ENCODE measurements at regions not wholly inside any gene's neighbourhood (a gene's known extent, or its start where the extent isn't known, plus 50 kb on each side); places are given as distances from the start of the nearest gene placed in this dataset.

DNA sequence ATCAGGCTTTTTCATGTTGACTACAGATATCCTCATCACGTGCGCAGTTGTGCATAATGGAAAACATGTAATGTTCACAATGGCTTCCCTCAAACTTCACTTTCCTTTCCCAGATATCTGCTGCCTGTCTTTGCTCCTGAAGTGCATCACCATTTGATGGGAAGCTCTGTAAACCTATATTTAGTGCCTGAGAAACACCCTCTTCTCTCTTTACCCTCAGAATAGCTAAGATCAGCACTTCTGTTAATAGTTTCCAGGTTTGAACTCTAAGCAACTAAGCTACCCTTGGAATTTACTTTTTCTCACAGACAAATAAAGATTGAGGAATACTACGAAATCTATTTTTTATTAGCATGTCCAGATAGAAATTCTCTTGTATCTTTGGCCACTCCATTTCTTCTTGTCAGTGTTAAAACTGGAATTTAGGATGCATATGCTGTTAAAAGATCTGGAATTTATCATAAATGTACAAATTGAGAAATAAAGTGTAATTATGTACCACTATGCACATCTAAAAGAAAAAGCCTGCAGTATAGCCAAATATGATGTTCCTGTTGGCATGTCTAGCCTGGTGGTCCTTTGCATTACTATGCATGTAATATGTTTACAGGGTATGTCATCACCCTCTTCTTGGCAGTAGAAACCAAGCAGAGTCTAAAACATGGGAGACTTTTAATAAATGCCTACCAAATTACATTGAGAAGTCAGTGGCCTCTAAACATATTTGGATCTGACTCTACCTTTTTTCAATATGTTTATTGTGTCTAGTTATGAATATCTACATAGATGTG, 278.7 kb downstream of the FIGN start:
- DNase-seq = no peak

DNA sequence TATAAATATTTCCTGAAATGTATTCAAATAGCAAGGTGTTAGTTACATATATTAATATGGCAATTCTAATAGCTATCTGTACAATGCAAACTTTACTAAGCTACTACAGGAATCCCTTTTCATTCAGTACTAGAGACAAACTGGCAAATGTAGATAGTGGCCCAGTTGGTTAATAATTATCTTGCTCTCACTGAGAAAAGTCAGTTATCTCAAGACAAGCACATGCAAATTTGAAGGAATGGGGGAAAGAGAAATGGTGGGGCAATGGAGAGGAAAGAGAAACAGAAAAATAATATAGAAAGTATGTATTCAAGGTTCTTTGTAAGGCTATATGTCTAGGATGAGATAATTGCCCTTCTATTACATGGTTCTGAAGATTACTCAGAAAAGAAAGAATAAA, 280.0 kb downstream of the FIGN start:
- DNase-seq = no peak

GRCh38 chr2:163453920-163454319, 281.9 kb downstream of the FIGN start:
- DNase-seq = no peak

GRCh38 chr2:163441603-163442002, 294.2 kb downstream of the FIGN start:
- no peak for DNase-seq

GRCh38 chr2:163436963-163437362, 298.8 kb downstream of the FIGN start:
- no peak for DNase-seq

GRCh38 chr2:163428187-163428586, 307.6 kb downstream of the FIGN start:
- no peak for DNase-seq

DNA sequence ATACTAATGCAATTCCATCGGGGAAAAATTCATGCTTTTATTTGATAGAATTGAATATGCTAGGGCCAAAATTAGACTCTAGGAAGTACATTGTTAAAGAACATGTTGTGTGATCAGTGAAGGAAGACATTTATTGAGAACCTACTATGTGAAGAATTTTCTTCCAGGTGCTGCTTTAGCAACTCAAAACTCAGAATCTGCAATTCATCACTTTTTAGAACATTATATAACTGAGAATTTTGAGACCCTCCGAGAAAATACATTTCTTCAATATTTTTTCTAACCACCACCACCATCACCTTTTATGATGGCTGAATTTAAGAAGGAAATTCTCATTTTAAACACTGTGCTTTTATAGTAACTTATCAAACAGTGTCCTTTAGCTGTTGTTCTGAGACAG, 315.2 kb downstream of the FIGN start:
- no peak for DNase-seq

DNA sequence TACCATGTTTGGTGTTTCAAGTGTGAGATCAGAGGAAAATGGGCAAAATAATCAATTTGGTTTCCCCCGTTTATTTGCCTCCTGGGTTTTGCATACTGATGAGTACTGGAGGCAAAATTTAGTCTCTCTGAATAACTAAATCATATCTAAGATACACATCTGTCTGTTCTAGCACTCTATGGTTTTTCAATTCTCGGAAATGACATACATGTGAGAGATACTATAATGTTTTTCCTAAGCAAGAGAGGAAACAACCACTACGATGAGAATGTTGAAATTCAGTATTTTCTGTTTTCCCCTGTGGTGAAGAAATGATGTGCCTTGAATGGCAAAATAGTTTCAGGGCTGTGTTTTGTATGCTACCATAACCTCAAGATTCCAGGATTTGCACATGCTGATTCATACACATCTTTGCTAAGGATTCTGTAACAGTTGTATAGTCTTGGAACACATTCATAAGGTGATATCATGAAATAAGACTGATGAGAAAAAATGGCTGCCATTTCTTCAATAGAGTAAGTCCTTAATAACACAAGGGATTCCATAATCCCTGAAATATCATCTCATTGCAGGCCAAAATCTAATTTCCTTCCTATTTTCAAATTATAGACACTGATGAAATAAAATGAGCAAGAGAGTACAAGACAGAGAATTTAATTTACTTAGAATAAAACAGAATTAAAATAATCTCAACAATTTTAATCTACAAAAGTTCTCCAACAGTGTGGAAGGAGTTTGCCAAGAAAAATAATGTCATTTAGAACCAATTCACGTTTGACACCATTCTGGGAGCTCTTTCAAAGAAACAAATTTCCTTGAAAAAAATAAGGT, 316.6 kb downstream of the FIGN start:
- DNase-seq = no peak

DNA sequence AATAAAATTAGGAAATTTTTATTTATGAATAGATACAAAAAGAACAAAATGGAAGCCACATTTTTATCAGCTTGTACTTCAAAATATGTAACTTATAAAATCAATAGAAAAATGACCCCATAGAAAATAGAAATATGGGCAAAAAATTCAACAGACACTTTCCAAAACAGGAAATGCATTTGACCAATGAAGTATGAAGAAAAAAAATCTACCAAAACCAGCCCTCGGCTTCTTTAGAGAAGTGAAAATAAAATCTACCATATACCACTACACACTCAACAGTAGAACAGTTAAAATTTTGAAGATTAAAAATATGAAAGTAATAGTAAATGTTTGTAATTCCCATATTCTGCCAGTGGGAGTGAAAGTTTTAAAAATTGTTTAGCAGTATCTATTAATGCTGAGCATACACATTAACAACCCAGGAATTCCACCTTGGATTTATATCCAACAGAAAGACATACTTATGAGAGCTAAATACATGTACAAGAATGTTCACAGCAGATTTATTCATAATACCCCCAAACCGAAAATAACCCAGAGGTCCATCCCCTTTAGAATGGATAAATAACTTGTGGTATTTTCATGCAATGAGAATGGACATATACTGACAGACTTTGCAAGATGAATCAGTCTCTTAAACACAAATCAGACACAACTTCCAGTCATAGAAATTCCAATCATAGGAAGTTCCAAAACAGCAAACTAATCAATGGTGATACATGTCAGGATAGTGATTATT, 318.0 kb downstream of the FIGN start:
- DNase-seq = no peak

- no peak for DNase-seq
Observed at GRCh38 chr2:163414121-163414520, 321.7 kb downstream of the FIGN start.

- no peak for DNase-seq
Observed at GRCh38 chr2:163407296-163407695, 328.5 kb downstream of the FIGN start.

- no peak for DNase-seq
Observed at GRCh38 chr2:163405298-163405697, 330.5 kb downstream of the FIGN start.

DNA sequence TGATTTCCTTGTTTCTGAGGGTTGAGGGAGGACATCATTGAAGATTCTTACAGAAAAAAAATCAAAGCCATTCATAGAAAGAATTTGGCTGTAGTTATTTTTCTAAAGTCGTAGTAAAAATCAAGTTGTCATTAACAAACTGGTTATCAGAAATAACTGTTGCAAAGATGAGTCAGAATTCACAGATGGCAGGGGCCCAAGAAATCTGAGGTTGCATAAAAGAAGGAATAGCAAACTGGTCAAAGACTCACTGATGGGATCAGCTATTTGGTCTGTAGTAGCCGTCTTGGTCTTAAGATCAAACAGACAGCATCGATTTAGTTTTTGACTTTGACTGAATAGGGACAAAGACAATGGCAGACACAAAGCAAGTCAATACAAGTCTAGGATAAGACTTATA, 334.3 kb downstream of the FIGN start:
- DNase-seq = no peak

- no peak for DNase-seq
Observed at GRCh38 chr2:163397451-163397850, 338.4 kb downstream of the FIGN start.

- DNase-seq = no peak
Observed at GRCh38 chr2:163395602-163396001, 340.2 kb downstream of the FIGN start.

DNA sequence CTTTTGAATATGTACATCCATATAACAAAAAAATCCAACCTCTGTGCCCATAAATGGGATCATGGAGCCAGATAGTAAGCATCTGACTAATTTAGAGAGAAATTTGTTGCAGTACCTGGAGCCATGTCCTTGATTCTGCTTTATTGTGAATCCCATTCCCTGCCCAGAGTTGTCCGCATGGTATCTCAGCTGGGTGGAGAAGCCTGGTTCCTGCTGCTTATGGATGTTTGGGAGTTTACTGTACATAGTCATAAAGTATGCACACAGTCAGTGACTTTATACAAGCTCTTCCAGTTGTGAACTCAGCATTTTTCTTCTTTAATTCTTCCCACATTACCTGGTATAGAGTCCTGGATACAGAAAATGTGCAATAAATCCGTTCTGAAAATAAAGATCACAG, 346.0 kb downstream of the FIGN start:
- no peak for DNase-seq

- no peak for DNase-seq
Observed at GRCh38 chr2:163375472-163375871, 360.3 kb downstream of the FIGN start.

DNA sequence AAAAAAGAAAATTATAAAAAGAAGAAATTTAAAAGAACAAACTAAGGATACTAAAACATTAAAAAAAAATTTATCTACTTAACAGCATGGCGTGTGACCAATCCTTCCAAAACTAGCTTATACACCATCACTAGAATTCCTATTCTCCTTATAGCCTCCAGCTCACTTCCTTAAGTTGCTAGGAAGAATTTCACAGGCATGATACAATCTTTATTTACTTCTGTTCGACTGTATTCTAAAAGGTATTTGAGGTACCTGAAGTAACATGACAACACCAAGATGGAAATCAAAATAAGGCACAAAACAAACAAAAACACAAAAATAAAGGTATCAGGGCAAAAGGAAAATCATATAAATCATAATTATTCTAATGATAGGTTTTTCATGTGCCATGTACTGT, 360.7 kb downstream of the FIGN start:
- DNase-seq = no peak

DNA sequence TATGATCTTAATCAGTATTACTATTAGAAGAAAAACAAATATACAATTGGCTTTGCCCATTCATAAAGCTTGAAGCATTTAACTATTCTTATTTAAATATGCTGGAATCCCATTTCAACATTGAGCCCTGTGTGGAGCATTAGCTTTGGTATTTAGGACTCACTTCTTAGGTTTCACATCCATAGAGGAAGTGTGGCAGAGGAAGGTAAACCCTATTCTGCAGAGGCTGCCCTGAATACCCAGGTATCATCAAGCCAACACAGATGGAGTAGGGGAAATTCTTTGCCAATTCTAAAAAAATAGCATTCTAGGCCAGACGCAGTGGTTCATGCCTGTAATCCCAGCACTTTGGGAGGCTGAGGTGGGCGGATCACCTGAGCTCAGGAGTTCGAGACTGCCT, 361.5 kb downstream of the FIGN start:
- DNase-seq = no peak

GRCh38 chr2:163373496-163373895, 362.3 kb downstream of the FIGN start:
- no peak for DNase-seq

GRCh38 chr2:163370169-163370886, 365.5 kb downstream of the FIGN start:
- no peak for DNase-seq

GRCh38 chr2:163369111-163369510, 366.7 kb downstream of the FIGN start:
- no peak for DNase-seq

DNA sequence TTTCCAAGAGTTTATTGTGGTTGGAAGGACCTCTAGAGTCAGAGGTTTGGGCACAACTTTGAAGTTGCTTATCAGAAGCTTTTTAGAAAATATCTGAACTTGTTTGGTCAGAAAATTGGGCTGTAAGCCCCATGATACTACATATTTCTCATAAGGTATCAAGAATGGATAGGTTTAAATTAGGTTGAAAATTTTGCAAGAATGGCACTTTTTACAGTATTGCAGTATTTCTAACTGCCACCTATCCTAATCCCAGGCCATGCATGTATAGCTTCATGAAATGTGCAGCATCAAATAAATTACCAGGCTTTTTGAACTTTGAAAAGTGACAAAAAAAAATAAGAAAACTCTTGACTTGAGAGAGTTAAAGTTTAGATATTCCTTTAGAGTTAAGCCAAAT, 367.2 kb downstream of the FIGN start:
- DNase-seq = no peak

Measured in activated CD4-positive, alpha-beta T cell treated with anti-CD3 and anti-CD28 coated beads, Interleukin-2, amount 50 U/mL, for 48 hours (primary cell).